NCI-H2196 (cell line): ENCODE measurements at regions not wholly inside any gene's neighbourhood (a gene's known extent, or its start where the extent isn't known, plus 50 kb on each side); places are given as distances from the start of the nearest gene placed in this dataset.
"Not testable (repeated sequence)": the region's sequence is repeated elsewhere in the genome, so short reads cannot be mapped to it uniquely, and the experiment has no call there.

ENCODE experiments used
- DNase-seq: peaks from one replicate; lab custom pipeline; 2025; ENCODE audit not compliant: unreplicated experiment; lab: John Stamatoyannopoulos, UW

DNA sequence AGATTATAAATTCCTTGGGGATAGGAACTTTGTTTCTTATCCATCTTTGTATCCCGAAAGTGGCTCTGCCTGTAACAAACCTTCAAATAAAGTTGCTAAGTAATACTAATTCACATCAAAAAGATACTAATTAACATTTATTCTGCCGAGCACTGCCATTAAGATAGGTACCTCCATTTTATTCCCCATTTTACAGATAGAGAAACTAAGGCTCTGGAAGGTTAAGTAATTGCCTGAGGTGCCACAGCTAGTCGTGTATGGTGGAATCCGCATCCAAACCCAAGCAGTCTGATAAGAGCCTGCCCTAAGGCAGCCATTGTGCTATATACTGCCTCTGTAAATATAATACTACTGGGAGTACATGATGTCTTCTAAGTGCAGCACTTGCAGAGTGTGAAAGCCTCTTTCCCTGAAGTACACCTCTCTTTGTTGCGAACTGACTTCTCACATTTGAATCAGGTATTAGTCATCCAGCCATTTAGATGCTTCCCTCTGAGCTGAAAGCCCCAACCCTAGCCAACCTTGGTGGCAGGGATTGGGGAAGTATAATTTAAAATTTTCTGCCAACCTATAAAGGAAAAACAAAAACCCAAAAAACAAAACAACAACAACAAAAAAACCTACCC, 78.5 kb upstream of the CHD2 start:
- no peak for DNase-seq

DNA sequence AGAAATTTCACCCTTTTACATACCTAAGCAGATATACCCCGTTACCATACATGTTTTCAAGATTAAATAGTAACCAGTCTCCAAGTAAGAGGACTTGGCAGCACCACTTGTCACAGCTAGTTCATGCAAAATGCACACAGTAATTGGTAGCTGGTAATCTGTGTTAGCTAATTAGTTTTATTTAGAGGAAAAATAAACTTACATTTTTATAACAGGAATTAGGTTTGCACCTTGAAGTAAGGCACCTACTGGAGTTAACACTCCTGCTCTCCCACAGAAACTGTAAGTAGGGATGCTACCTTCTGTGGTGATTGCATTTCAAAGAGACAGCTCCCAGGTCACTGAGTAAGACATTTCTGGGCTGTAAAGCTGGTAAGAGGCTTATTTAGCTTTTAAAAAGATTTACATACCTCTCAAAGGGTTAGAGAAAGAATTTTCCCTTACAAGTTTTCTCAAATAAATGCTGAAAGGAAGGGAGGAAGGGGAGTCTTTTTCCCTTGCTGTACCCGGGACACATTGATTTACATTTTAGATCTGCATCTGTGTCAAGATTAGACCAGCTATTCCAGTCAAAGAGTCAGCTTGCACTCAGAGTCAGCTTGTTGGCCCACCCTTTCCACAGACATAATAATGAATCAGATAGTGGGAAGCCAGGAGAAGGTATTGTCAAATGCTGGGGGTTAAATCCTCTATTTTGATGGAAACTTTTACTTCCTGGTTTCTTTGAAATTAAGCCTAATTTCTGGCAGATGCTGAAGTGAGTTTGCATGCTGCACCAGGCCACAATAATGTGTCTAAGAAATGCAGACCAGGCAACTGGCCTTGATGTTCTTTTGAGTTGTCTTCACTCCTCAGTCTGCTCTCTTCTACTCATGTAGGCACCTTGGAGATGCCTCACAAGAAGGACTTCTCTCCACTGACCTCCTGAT, 77.6 kb upstream of the CHD2 start:
- no peak for DNase-seq

GRCh38 chr15:92825985-92826384, 74.1 kb upstream of the CHD2 start:
- no peak for DNase-seq

GRCh38 chr15:92827991-92828390, 72.1 kb upstream of the CHD2 start:
- DNase-seq = not testable (repeated sequence)

GRCh38 chr15:92829875-92830274, 70.2 kb upstream of the CHD2 start:
- DNase-seq = no peak

- no peak for DNase-seq
Observed at GRCh38 chr15:92831336-92831654, 68.8 kb upstream of the CHD2 start.

DNA sequence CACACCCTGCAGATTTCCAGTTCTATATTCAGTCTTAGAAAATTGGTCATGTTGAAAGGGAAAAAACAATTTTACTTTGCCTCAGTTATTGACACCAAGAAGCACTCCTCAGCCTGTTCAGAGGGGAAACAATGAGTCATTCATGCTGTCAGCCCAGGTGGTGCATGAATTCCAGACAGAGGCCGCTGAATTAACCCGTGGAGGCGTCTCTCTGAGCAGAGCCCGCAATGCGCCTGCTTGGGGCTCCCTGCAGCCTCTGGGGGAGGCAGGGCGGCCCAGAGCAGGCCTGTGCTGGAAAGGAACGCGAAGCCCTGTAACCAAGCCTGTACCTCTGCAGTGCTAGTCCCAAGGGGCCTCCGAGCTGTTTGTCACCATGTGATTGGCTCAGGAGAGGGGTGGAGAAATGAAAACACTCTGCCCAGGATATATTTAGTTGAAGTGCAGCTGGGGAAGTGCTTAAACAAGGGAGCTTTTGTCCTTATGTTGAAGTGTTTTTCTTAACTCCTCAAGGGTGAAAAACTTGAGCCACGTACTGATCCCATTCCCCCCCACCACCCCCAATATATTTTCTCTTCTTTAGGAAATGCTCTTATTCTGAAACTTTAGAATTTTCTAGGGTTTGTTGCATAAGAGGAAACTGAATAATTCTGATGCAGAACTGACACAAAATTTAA, 68.3 kb upstream of the CHD2 start:
- DNase-seq = peak; percentile 74

- DNase-seq = no peak
Observed at GRCh38 chr15:92833106-92833433, 67.1 kb upstream of the CHD2 start.

GRCh38 chr15:92833493-92834271, 66.4 kb upstream of the CHD2 start:
- DNase-seq = no peak

- peak; percentile 53 for DNase-seq
Observed at GRCh38 chr15:92839696-92840095, 60.4 kb upstream of the CHD2 start.

- no peak for DNase-seq
Observed at GRCh38 chr15:92840149-92840548, 60.0 kb upstream of the CHD2 start.

GRCh38 chr15:92843326-92843725, 56.8 kb upstream of the CHD2 start:
- no peak for DNase-seq

- no peak for DNase-seq
Observed at GRCh38 chr15:92843814-92844213, 56.3 kb upstream of the CHD2 start.

GRCh38 chr15:92845126-92845508, 55.0 kb upstream of the CHD2 start:
- DNase-seq = peak; percentile 48

- no peak for DNase-seq
Observed at GRCh38 chr15:92846741-92847140, 53.4 kb upstream of the CHD2 start.

- no peak for DNase-seq
Observed at GRCh38 chr15:92847841-92848240, 52.3 kb upstream of the CHD2 start.

DNA sequence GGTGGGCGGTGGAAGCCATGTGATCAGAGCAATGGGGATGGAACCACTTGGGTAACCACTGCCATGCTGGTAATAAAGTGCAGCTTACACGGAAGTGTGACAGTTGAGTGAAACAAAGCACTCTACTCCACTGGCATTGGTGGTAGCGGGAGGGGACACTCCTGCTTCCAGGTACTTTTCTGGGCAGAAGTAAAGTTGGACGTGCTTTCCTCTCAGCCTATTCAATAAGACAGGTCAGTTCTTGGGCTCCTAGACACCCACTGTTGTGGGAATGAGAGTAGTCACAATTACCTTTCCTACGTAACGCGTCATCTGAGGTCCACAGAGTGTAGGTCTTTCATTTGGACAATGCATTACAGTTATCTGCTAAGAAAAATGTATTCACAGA, 51.7 kb upstream of the CHD2 start:
- DNase-seq = no peak

DNA sequence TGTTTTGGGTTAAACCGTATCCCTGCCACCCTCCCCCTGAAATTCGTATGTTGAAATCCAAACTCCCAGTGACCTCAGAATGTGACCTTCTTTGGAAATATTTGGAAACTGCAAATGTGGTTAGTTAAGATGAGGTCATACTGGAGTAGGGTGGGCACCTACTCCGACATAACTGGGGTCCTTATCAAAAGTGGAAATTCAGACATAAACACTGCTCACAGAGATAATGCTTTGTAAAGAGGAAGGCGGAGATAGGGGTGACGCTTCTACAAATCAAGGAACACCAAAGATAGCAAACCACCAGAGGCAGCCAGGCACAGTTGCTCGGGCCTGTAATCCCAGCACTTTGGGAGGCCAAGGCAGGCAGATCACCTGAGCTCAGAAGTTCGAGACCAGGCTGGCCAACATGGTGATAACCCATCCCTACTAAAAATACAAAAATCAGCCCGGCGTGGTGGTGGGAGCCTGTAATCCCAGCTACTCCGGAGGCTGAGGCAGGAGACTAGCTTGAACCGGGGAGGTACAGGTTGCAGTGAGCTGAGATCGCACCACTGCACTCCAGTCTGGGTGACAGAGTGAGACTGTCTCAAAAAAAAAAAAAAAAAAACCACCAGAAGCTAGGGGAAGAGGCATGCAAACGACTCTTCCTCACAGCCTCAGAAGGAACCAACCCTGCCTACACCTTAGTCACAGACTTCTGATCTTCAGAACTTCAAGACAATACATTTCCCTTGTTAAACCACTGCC, 51.1 kb upstream of the CHD2 start:
- DNase-seq = no peak

GRCh38 chr15:92850218-92850617, 49.9 kb upstream of the CHD2 start:
- not testable (repeated sequence) for DNase-seq
